HepG2 (cell line): ENCODE measurements at regions not wholly inside any gene's neighbourhood (a gene's known extent, or its start where the extent isn't known, plus 50 kb on each side); places are given as distances from the start of the nearest gene placed in this dataset.

Experiments
- ATAC-seq: fragments of 200-7000 bp; cut with Tn5 transposase; 3 replicates; pipeline ENCODE4 v1.9.1; 2020; ENCODE audit warnings: mild to moderate bottlenecking, moderate library complexity
- BruUV-seq: library from RNA; stranded (reverse); fragments of 400-500 nt; replicated peaks from 2 replicates; lab custom pipeline; 2021; lab: Mats Ljungman, UMichigan
- CTCF ChIA-PET: fragments of 300-600 bp; formaldehyde crosslinking; extraction: SDS; loops from one replicate; lab custom pipeline; 2021; ENCODE audit warnings: low total read pairs, inconsistent platforms, low intra/inter-chr PET ratio; lab: Yijun Ruan, JAX
- POLR2A ChIA-PET: fragments of 350-600 bp; sonication (Branson Sonifier 250); formaldehyde crosslinking; loops from one replicate; lab custom pipeline; 2020; ENCODE audit warnings: antibody characterized with exemption, inconsistent platforms; lab: Yijun Ruan, JAX
- DNase-seq: peaks from one replicate; pipeline ENCODE4 v3.0.0-alpha.2; 2015; ENCODE audit warnings: low spot score
- FAIRE-seq: peaks from 3 replicates; lab custom pipeline; 2011; peaks lifted over from hg19 to GRCh38; lab: Jason Lieb, UNC
- H2AFZ ChIP-seq: one replicate; pipeline ENCODE4 v1.6.1; 2011; ENCODE audit warnings: low read length, inconsistent platforms
- H3K27ac ChIP-seq: fragments of 300-600 bp; 3 replicates; pipeline ENCODE4 v1.8.0; 2011; ENCODE audit warnings: mixed run types, mild to moderate bottlenecking, mixed read lengths, low read length, inconsistent platforms; ENCODE audit not compliant: insufficient read depth; ENCODE audit errors: extremely low read length
- H3K27me3 ChIP-seq, 2 experiments: fragments of 200-600 bp in 1 of 2; 2 replicates in 1 of 2; 3 replicates in 1 of 2; pipeline versions ENCODE4 v1.6.0 to v1.8.0; 2011; ENCODE audit warnings: low read length in 2 of 2, mild to moderate bottlenecking in 2 of 2, moderate library complexity in 2 of 2, inconsistent platforms in 1 of 2; ENCODE audit not compliant: insufficient read depth in 2 of 2, control insufficient read depth in 1 of 2
- H3K36me3 ChIP-seq, 2 experiments: fragments of 200-600 bp in 1 of 2; replicated peaks in 1 of 2; 2 replicates in 1 of 2; 3 replicates in 1 of 2; pipeline versions ENCODE4 v1.5.1 to v1.8.0; 2011; ENCODE audit warnings: low read length in 2 of 2, inconsistent platforms in 1 of 2; ENCODE audit not compliant: insufficient read depth in 2 of 2, control insufficient read depth in 1 of 2
- H3K4me1 ChIP-seq: 2 replicates; pipeline ENCODE4 v1.5.1; 2012; ENCODE audit warnings: low read length, inconsistent platforms; ENCODE audit not compliant: insufficient read depth
- H3K4me2 ChIP-seq: 2 replicates; pipeline ENCODE4 v1.6.0; 2011; ENCODE audit warnings: low read depth, low read length, inconsistent platforms
- H3K4me3 ChIP-seq, 3 experiments: fragments of 200-600 bp in 1 of 3; sonication (generic), shearing (Covaris generic) in 1 of 3; replicated peaks in 1 of 3; 2 replicates each; pipeline ENCODE4 v1.5.1; 2011 to 2016; ENCODE audit warnings: low read length in 3 of 3, inconsistent platforms in 2 of 3, low read depth in 2 of 3, mild to moderate bottlenecking in 2 of 3, control low read depth in 1 of 3, mixed read lengths in 1 of 3; ENCODE audit not compliant: insufficient read depth in 1 of 3
- H3K79me2 ChIP-seq: one replicate; pipeline ENCODE4 v1.6.1; 2011; ENCODE audit warnings: low read length, inconsistent platforms; ENCODE audit not compliant: insufficient read depth
- H3K9ac ChIP-seq: 2 replicates; pipeline ENCODE4 v1.6.0; 2011; ENCODE audit warnings: mild to moderate bottlenecking, low read depth, low read length, inconsistent platforms; ENCODE audit not compliant: insufficient read depth
- H3K9me3 ChIP-seq: 2 replicates; pipeline ENCODE4 v1.5.1; 2012; ENCODE audit warnings: mild to moderate bottlenecking, low read length
- H4K20me1 ChIP-seq: 2 replicates; pipeline ENCODE4 v1.6.0; 2011; ENCODE audit warnings: inconsistent platforms, mild to moderate bottlenecking, low read length, moderate library complexity; ENCODE audit not compliant: insufficient read depth
- CBX5 ChIP-seq: sonication (generic); formaldehyde crosslinking; IDR thresholded peaks from 2 replicates; pipeline ENCODE4 v1.4.0; 2020; ENCODE audit warnings: missing genetic modification reagents, borderline replicate concordance
- CHD4 ChIP-seq: fragments of 200-600 bp; sonication (generic); IDR thresholded peaks from 2 replicates; pipeline ENCODE4 v1.7.0; 2017; ENCODE audit warnings: mild to moderate bottlenecking, low read length, borderline replicate concordance
- GABPB1 ChIP-seq: IDR thresholded peaks from 2 replicates; pipeline ENCODE4 v1.6.1; 2016; ENCODE audit warnings: mild to moderate bottlenecking, missing genetic modification reagents, moderate library complexity, missing compliant biosample characterization
- HHEX ChIP-seq: IDR thresholded peaks from 2 replicates; pipeline ENCODE4 v1.6.1; 2016; ENCODE audit warnings: control low read depth
- KDM6A ChIP-seq: IDR thresholded peaks from 2 replicates; pipeline ENCODE4 v1.6.1; 2016; ENCODE audit warnings: low read depth
- MYC ChIP-seq: sonication (generic); formaldehyde crosslinking; IDR thresholded peaks from 2 replicates; pipeline ENCODE4 v1.9.0; 2021; ENCODE audit warnings: missing genetic modification reagents, borderline replicate concordance
- NCOA1 ChIP-seq: sonication (generic); formaldehyde crosslinking; IDR thresholded peaks from 2 replicates; pipeline ENCODE4 v1.9.0; 2021; ENCODE audit warnings: missing genetic modification reagents
- NKX3-1 ChIP-seq: sonication (generic); formaldehyde crosslinking; IDR thresholded peaks from 2 replicates; pipeline ENCODE4 v1.5.0; 2020; ENCODE audit warnings: missing genetic modification reagents
- ZC3H4 ChIP-seq: sonication (generic); formaldehyde crosslinking; IDR thresholded peaks from 2 replicates; pipeline ENCODE4 v1.4.0; 2020; ENCODE audit warnings: missing genetic modification reagents, borderline replicate concordance
- ZMYM3 ChIP-seq: sonication (generic); formaldehyde crosslinking; IDR thresholded peaks from 2 replicates; pipeline ENCODE4 v1.5.1; 2020; ENCODE audit warnings: mild to moderate bottlenecking, missing genetic modification reagents
- ZNF101 ChIP-seq: sonication (generic); formaldehyde crosslinking; IDR thresholded peaks from 2 replicates; pipeline ENCODE4 v1.4.0; 2020; ENCODE audit warnings: mild to moderate bottlenecking, low read depth, missing genetic modification reagents, borderline replicate concordance
- ZNF143 ChIP-seq: sonication (generic); formaldehyde crosslinking; IDR thresholded peaks from 2 replicates; pipeline ENCODE4 v1.4.0; 2020; ENCODE audit warnings: missing genetic modification reagents
- ZNF563 ChIP-seq: sonication (generic); formaldehyde crosslinking; IDR thresholded peaks from 2 replicates; pipeline ENCODE4 v1.8.0; 2022; ENCODE audit warnings: mild to moderate bottlenecking, moderate library complexity, missing genetic modification reagents
- ZNF782 ChIP-seq: sonication (generic); formaldehyde crosslinking; IDR thresholded peaks from 2 replicates; pipeline ENCODE4 v1.4.0; 2020; ENCODE audit warnings: missing genetic modification reagents, mild to moderate bottlenecking, borderline replicate concordance
- ZSCAN31 ChIP-seq: sonication (generic); formaldehyde crosslinking; IDR thresholded peaks from 2 replicates; pipeline ENCODE4 v1.5.0; 2020; ENCODE audit warnings: low read depth, mild to moderate bottlenecking, missing genetic modification reagents
- WGBS: methylation state at CpG from one replicate; pipeline ENCODE4 v1.1.6; 2017; ENCODE audit warnings: low lambda C conversion rate; 5-methylcytosine and 5-hydroxymethylcytosine counted together
- in situ Hi-C: cut with HindIII; loops from 2 replicates; pipeline ENCODE4 v1.10.0; 2017; ENCODE audit warnings: low pct_unique_long_range_greater_than_20kb; ENCODE audit not compliant: extremely low pct_ligation_motif_present
- intact Hi-C: fragments of 100-400 bp; cut with micrococcal nuclease; formaldehyde crosslinking; loops from one replicate; pipeline ENCODE4 v1.10.0; 2022; ENCODE audit not compliant: unreplicated experiment
- TF ChIP-seq, protein P1 (sequence below): sonication (generic); formaldehyde crosslinking; IDR thresholded peaks from 2 replicates; pipeline ENCODE4 v1.4.0; 2020; ENCODE audit warnings: missing genetic modification reagents
- TF ChIP-seq, protein P2 (sequence below): sonication (generic); formaldehyde crosslinking; IDR thresholded peaks from 2 replicates; pipeline ENCODE4 v1.4.0; 2020; ENCODE audit warnings: missing genetic modification reagents
- TF ChIP-seq, protein P3 (sequence below): sonication (generic); formaldehyde crosslinking; IDR thresholded peaks from 2 replicates; pipeline ENCODE4 v1.4.0; 2020; ENCODE audit warnings: missing genetic modification reagents
- TF ChIP-seq, protein P4 (sequence below): IDR thresholded peaks from 2 replicates; pipeline ENCODE4 v1.6.1; 2016; ENCODE audit warnings: missing genetic modification reagents, missing compliant biosample characterization

DNA sequence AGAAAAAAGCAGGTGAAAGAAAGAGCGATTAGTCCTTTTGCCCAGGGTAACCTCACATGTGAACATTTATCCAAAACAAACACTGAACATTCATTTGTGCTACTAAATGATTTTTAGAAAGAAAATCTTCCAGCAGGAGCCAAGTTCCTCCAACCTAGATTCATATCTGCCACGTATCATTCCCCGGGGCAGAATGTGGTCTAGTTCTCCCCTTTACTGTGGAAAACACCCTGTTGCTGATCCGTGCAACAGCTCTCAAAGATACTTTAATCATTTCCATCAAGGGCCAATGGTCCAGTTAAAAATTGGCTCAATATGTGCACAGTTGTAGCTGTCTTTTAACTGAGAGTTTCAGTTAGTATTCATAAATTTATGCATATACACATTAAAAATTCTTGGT, 479.1 kb downstream of the ATP23 start:
- H3K36me3 ChIP-seq, result no peaks in the 10 kb centered on the region
- TF ChIP-seq, protein P1, sequence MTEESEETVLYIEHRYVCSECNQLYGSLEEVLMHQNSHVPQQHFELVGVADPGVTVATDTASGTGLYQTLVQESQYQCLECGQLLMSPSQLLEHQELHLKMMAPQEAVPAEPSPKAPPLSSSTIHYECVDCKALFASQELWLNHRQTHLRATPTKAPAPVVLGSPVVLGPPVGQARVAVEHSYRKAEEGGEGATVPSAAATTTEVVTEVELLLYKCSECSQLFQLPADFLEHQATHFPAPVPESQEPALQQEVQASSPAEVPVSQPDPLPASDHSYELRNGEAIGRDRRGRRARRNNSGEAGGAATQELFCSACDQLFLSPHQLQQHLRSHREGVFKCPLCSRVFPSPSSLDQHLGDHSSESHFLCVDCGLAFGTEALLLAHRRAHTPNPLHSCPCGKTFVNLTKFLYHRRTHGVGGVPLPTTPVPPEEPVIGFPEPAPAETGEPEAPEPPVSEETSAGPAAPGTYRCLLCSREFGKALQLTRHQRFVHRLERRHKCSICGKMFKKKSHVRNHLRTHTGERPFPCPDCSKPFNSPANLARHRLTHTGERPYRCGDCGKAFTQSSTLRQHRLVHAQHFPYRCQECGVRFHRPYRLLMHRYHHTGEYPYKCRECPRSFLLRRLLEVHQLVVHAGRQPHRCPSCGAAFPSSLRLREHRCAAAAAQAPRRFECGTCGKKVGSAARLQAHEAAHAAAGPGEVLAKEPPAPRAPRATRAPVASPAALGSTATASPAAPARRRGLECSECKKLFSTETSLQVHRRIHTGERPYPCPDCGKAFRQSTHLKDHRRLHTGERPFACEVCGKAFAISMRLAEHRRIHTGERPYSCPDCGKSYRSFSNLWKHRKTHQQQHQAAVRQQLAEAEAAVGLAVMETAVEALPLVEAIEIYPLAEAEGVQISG (CRISPR knock-in tag), result no peak
- TF ChIP-seq, protein P2, sequence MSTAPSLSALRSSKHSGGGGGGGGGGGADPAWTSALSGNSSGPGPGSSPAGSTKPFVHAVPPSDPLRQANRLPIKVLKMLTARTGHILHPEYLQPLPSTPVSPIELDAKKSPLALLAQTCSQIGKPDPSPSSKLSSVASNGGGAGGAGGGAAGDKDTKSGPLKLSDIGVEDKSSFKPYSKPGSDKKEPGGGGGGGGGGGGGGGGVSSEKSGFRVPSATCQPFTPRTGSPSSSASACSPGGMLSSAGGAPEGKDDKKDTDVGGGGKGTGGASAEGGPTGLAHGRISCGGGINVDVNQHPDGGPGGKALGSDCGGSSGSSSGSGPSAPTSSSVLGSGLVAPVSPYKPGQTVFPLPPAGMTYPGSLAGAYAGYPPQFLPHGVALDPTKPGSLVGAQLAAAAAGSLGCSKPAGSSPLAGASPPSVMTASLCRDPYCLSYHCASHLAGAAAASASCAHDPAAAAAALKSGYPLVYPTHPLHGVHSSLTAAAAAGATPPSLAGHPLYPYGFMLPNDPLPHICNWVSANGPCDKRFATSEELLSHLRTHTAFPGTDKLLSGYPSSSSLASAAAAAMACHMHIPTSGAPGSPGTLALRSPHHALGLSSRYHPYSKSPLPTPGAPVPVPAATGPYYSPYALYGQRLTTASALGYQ (CRISPR knock-in tag), result no peak
- TF ChIP-seq ZC3H4 (CRISPR knock-in tag), result no peak
- TF ChIP-seq, protein P3, sequence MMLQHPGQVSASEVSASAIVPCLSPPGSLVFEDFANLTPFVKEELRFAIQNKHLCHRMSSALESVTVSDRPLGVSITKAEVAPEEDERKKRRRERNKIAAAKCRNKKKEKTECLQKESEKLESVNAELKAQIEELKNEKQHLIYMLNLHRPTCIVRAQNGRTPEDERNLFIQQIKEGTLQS (CRISPR knock-in tag), result no peak
- no peak for TF ChIP-seq NKX3-1 (CRISPR knock-in tag)
- TF ChIP-seq ZNF782 (CRISPR knock-in tag), result no peak
- no peak for TF ChIP-seq ZNF143
- no peak for TF ChIP-seq HHEX (CRISPR knock-in tag)
- no peak for TF ChIP-seq MYC
- TF ChIP-seq ZNF101 (CRISPR knock-in tag), result no peak
- TF ChIP-seq GABPB1 (CRISPR knock-in tag), result no peak
- TF ChIP-seq NCOA1 (CRISPR knock-in tag), result no peak
- TF ChIP-seq, protein P4, sequence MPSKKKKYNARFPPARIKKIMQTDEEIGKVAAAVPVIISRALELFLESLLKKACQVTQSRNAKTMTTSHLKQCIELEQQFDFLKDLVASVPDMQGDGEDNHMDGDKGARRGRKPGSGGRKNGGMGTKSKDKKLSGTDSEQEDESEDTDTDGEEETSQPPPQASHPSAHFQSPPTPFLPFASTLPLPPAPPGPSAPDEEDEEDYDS (CRISPR knock-in tag), result no peak
- TF ChIP-seq ZMYM3 (CRISPR knock-in tag), result no peak
- TF ChIP-seq CHD4, result no peak
- TF ChIP-seq ZNF563, result no peak
- TF ChIP-seq KDM6A (CRISPR knock-in tag), result no peak
- no peak for TF ChIP-seq CBX5 (CRISPR knock-in tag)
- no peak for TF ChIP-seq ZSCAN31
- TF ChIP-seq, all 625 proteins: peak for 0
- no peaks in the 10 kb centered on the region for H3K27me3 ChIP-seq
- no peak overlapping the region for H2AFZ ChIP-seq
- no peak overlapping the region for H3K4me3 ChIP-seq
- no peaks in the 10 kb centered on the region for H3K9me3 ChIP-seq
- intact Hi-C loops (no loop called here), in situ Hi-C loops (no loop called here)
- DNase-seq (no peak), ATAC-seq (no peak), FAIRE-seq (no peak)
- H3K27ac ChIP-seq, result no peak overlapping the region
- H3K4me1 ChIP-seq, result peaks cover 2% of the 10 kb centered on the region; the same call in 1 of the 2 replicates
- ChIA-PET CTCF (no interaction called here), POLR2A (no interaction called here)
- WGBS, result 6% methylated on average over 4 of the region's 4 CpGs
- H4K20me1 ChIP-seq, result no peaks in the 10 kb centered on the region
- H3K9ac ChIP-seq, result no peak overlapping the region
- H3K79me2 ChIP-seq, result no peaks in the 10 kb centered on the region
- no peak overlapping the region for H3K4me2 ChIP-seq
- BruUV-seq, result no TSS peak
